OCI-LY7 (cell line): ENCODE measurements at regions not wholly inside any gene's neighbourhood (a gene's known extent, or its start where the extent isn't known, plus 50 kb on each side); places are given as distances from the start of the nearest gene placed in this dataset.

Source experiments
- BruUV-seq: library from RNA; stranded (reverse); fragments of 400-500 nt; replicated peaks from 2 replicates; lab custom pipeline; 2021; lab: Mats Ljungman, UMichigan
- CTCF ChIA-PET: fragments of 300-600 bp; sonication (Branson Sonifier 250); formaldehyde crosslinking; loops from one replicate; lab custom pipeline; 2022; ENCODE audit warnings: antibody characterized with exemption; ENCODE audit not compliant: unreplicated experiment; lab: Charles Lee
- POLR2A ChIA-PET: fragments of 300-600 bp; sonication (Branson Sonifier 250); formaldehyde crosslinking; loops from one replicate; lab custom pipeline; 2022; ENCODE audit warnings: antibody characterized with exemption; lab: Charles Lee
- DNase-seq: peaks from one replicate; pipeline ENCODE4 v3.0.0-alpha.2; 2015; ENCODE audit warnings: low spot score
- H2AFZ ChIP-seq: fragments of 200-600 bp; sonication (generic), shearing (Covaris generic); 2 replicates; pipeline ENCODE4 v1.6.1; 2014; ENCODE audit warnings: mild to moderate bottlenecking, antibody characterized with exemption, low read length, moderate library complexity
- H3K27ac ChIP-seq: fragments of 200-600 bp; sonication (generic); 2 replicates; pipeline ENCODE4 v1.5.1; 2014; ENCODE audit warnings: mixed run types, low read depth, mild to moderate bottlenecking, moderate library complexity, low read length, inconsistent platforms; ENCODE audit not compliant: poor library complexity, severe bottlenecking
- H3K36me3 ChIP-seq: fragments of 200-600 bp; sonication (generic); 2 replicates; pipeline ENCODE4 v1.6.1; 2014; ENCODE audit warnings: mild to moderate bottlenecking, antibody characterized with exemption, low read length, moderate library complexity, mixed read lengths; ENCODE audit not compliant: insufficient read depth
- H3K4me1 ChIP-seq: fragments of 200-600 bp; sonication (generic); 2 replicates; pipeline ENCODE4 v1.5.1; 2014; ENCODE audit warnings: mild to moderate bottlenecking, low read length; ENCODE audit not compliant: insufficient read depth, poor library complexity, severe bottlenecking
- H3K4me2 ChIP-seq: fragments of 200-600 bp; sonication (generic); 2 replicates; pipeline ENCODE4 v1.6.1; 2014; ENCODE audit warnings: mild to moderate bottlenecking, low read length
- H3K4me3 ChIP-seq: fragments of 200-600 bp; sonication (generic); 2 replicates; pipeline ENCODE4 v1.5.1; 2014; ENCODE audit warnings: mild to moderate bottlenecking, low read depth, low read length; ENCODE audit not compliant: poor library complexity, severe bottlenecking
- H3K79me2 ChIP-seq: fragments of 200-600 bp; sonication (generic); 2 replicates; pipeline ENCODE4 v1.6.1; 2016; ENCODE audit warnings: low read depth, mild to moderate bottlenecking, low read length, moderate library complexity, mixed read lengths; ENCODE audit not compliant: insufficient read depth
- H3K9me2 ChIP-seq: fragments of 200-600 bp; sonication (generic); 2 replicates; pipeline ENCODE4 v1.6.1; 2016; ENCODE audit warnings: mild to moderate bottlenecking, low read length, mixed read lengths; ENCODE audit not compliant: insufficient read depth
- H3K9me3 ChIP-seq: fragments of 200-600 bp; sonication (generic); 2 replicates; pipeline ENCODE4 v1.6.1; 2014; ENCODE audit warnings: mild to moderate bottlenecking, mixed run types, low read length, mixed read lengths
- H4K20me1 ChIP-seq: fragments of 200-600 bp; sonication (generic); 2 replicates; pipeline ENCODE4 v1.6.1; 2014; ENCODE audit warnings: mild to moderate bottlenecking, antibody characterized with exemption, low read length, moderate library complexity, mixed read lengths; ENCODE audit not compliant: insufficient read depth
- CTCF ChIP-seq: fragments of 200-600 bp; sonication (generic); conservative IDR thresholded peaks from 2 replicates; pipeline ENCODE4 v1.5.1; 2014; ENCODE audit warnings: mild to moderate bottlenecking, antibody characterized with exemption, low read length, moderate library complexity, mixed read lengths
- EZH2phosphoT487 ChIP-seq: fragments of 200-600 bp; sonication (generic); IDR thresholded peaks from 2 replicates; pipeline ENCODE4 v1.6.1; 2018; ENCODE audit warnings: low read depth, borderline replicate concordance, mild to moderate bottlenecking, mixed run types, antibody characterized with exemption, low read length, moderate library complexity, mixed read lengths
- intact Hi-C: fragments of 100-400 bp; cut with micrococcal nuclease; formaldehyde crosslinking; loops from one replicate; pipeline ENCODE4 v1.10.0; 2022; ENCODE audit not compliant: unreplicated experiment

DNA sequence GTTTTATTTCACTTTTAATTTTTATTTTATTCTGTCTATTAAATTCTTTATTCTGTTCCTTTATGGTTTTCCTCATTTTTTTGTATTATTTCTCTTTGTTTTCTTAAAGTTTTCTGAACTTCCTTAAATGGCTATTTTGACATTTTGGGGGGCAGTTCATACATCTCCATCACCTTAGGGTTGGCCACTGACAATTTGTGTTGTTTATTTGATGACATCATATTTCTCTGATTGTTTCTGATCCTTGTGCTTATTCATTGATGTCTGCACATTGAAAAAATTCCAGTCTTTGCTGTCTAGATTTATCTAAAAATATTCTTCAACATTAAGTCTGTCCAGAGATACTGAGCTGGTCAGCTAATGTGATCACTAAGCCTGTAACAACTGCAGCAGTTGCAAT lies 379.5 kb upstream of the EYS start:
- H3K27ac ChIP-seq = no peak overlapping the region
- no peak overlapping the region for H2AFZ ChIP-seq
- H3K4me3 ChIP-seq = no peak overlapping the region
- DNase-seq = no peak
- POLR2A ChIA-PET = no interaction called here
- BruUV-seq = no TSS peak
- no peaks in the 10 kb centered on the region for H3K79me2 ChIP-seq
- no peaks in the 10 kb centered on the region for H4K20me1 ChIP-seq
- TF ChIP-seq CTCF (no peak), EZH2phosphoT487 (no peak)
- no peaks in the 10 kb centered on the region for H3K36me3 ChIP-seq
- H3K4me2 ChIP-seq = no peak overlapping the region
- no peaks in the 10 kb centered on the region for H3K4me1 ChIP-seq
- H3K9me2 ChIP-seq = no peaks in the 10 kb centered on the region
- intact Hi-C loops = no loop called here
- peaks cover 8% of the 10 kb centered on the region; the same call in 1 of the 2 replicates for H3K9me3 ChIP-seq
- CTCF ChIA-PET = no interaction called here

- DNase-seq = no peak
- ChIA-PET POLR2A (no interaction called here), CTCF (no interaction called here)
- intact Hi-C loops = no loop called here
- Histone ChIP-seq H3K9me3 (peaks cover 3% of the 10 kb centered on the region; the same call in 1 of the 2 replicates), H3K4me1 (no peaks in the 10 kb centered on the region), H4K20me1 (no peaks in the 10 kb centered on the region), H3K9me2 (no peaks in the 10 kb centered on the region), H2AFZ (no peak overlapping the region), H3K4me3 (no peak overlapping the region), H3K79me2 (no peaks in the 10 kb centered on the region), H3K27ac (no peak overlapping the region), H3K4me2 (no peak overlapping the region), H3K36me3 (no peaks in the 10 kb centered on the region)
- no TSS peak for BruUV-seq
- TF ChIP-seq EZH2phosphoT487 (no peak), CTCF (no peak)
Measured at GRCh38 chr6:66082914-66083313, 375.9 kb upstream of the EYS start.

DNA sequence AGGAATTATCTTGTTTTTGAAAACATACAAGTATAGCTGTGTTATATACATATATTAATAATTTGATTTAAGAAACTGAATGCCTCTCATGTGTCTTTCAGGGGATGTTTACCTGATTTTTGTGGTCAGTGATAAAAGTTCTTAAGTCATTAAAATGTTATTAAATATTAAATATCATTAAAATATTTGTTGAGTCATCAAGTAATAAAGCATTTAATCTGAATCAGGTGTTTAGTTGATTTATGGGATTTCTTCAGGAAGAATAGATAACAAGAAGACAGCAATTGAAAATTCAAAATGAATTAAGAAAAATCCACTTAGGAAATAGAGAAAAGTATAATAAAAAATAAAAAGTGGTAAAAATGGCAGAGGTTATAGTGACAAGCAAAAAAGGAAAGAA lies 361.9 kb upstream of the EYS start:
- BruUV-seq = no TSS peak
- no peaks in the 10 kb centered on the region for H3K79me2 ChIP-seq

More for the DNA sequence above, 361.9 kb upstream of the EYS start:
- Histone ChIP-seq H3K27ac (no peak overlapping the region), H4K20me1 (no peaks in the 10 kb centered on the region), H3K9me3 (no peaks in the 10 kb centered on the region), H3K4me1 (no peaks in the 10 kb centered on the region), H3K9me2 (no peaks in the 10 kb centered on the region), H3K36me3 (no peaks in the 10 kb centered on the region), H3K4me2 (no peak overlapping the region), H3K4me3 (no peak overlapping the region), H2AFZ (no peak overlapping the region)
- no peak for DNase-seq
- ChIA-PET POLR2A (no interaction called here), CTCF (no interaction called here)
- intact Hi-C loops = no loop called here
- no peak for TF ChIP-seq EZH2phosphoT487
- no peak for TF ChIP-seq CTCF
